Stimulated activated CD4-positive, alpha-beta T cell treated with anti-CD3 and anti-CD28 coated beads, Interleukin-15, amount 100 ng/mL, for 1 hour (primary cell): ENCODE measurements at regions not wholly inside any gene's neighbourhood (a gene's known extent, or its start where the extent isn't known, plus 50 kb on each side); places are given as distances from the start of the nearest gene placed in this dataset.
"Not testable (repeated sequence)": the region's sequence is repeated elsewhere in the genome, so short reads cannot be mapped to it uniquely, and the experiment has no call there.

Experiments
- DNase-seq, 2 donors: peaks; one replicate each; pipeline ENCODE4 v3.0.0-alpha.2; 2020; ENCODE audit warnings: low read depth in 1 of 2, low spot score in 1 of 2

- DNase-seq: no peak
These were observed 58.3 kb downstream of the C11orf87 start for GRCh38 chr11:109480251-109480650.

- DNase-seq: no peak
These were observed 64.1 kb downstream of the C11orf87 start for GRCh38 chr11:109486129-109486528.

GRCh38 chr11:109490953-109491635 lies 69.1 kb downstream of the C11orf87 start:
- DNase-seq: no peak

GRCh38 chr11:109506115-109506514 lies 84.1 kb downstream of the C11orf87 start:
- no peak for DNase-seq

GRCh38 chr11:109507331-109507730 lies 85.3 kb downstream of the C11orf87 start:
- no peak for DNase-seq

- no peak for DNase-seq
These were observed 86.0 kb downstream of the C11orf87 start for GRCh38 chr11:109507836-109508561.

GRCh38 chr11:109508943-109509342 lies 87.0 kb downstream of the C11orf87 start:
- no peak for DNase-seq

- no peak for DNase-seq
These were observed 88.3 kb downstream of the C11orf87 start for GRCh38 chr11:109510316-109510715.

GRCh38 chr11:109511598-109511997 lies 89.6 kb downstream of the C11orf87 start:
- DNase-seq: no peak

GRCh38 chr11:109512249-109512648 lies 90.3 kb downstream of the C11orf87 start:
- no peak for DNase-seq

- no peak for DNase-seq
These were observed 90.7 kb downstream of the C11orf87 start for GRCh38 chr11:109512680-109513079.

GRCh38 chr11:109514313-109515018 lies 92.5 kb downstream of the C11orf87 start:
- DNase-seq: no peak

- no peak for DNase-seq
These were observed 97.3 kb downstream of the C11orf87 start for GRCh38 chr11:109519253-109519652.

- DNase-seq: no peak
These were observed 99.6 kb downstream of the C11orf87 start for GRCh38 chr11:109521571-109522086.

- no peak for DNase-seq
These were observed 100.2 kb downstream of the C11orf87 start for GRCh38 chr11:109522116-109522755.

- DNase-seq: not testable (repeated sequence)
These were observed 103.6 kb downstream of the C11orf87 start for GRCh38 chr11:109525636-109526035.

- DNase-seq: no peak
These were observed 104.1 kb downstream of the C11orf87 start for GRCh38 chr11:109526061-109526460.

GRCh38 chr11:109526931-109527330 lies 104.9 kb downstream of the C11orf87 start:
- DNase-seq: no peak

- no peak for DNase-seq
These were observed 105.5 kb downstream of the C11orf87 start for GRCh38 chr11:109527496-109527895.

GRCh38 chr11:109547356-109548027 lies 125.5 kb downstream of the C11orf87 start:
- DNase-seq: no peak

- no peak for DNase-seq
These were observed 130.4 kb downstream of the C11orf87 start for GRCh38 chr11:109552376-109552775.
